ENCODE measurements at regions not wholly inside any gene's neighbourhood (a gene's known extent, or its start where the extent isn't known, plus 50 kb on each side); places are given as distances from the start of the nearest gene placed in this dataset.

DNA sequence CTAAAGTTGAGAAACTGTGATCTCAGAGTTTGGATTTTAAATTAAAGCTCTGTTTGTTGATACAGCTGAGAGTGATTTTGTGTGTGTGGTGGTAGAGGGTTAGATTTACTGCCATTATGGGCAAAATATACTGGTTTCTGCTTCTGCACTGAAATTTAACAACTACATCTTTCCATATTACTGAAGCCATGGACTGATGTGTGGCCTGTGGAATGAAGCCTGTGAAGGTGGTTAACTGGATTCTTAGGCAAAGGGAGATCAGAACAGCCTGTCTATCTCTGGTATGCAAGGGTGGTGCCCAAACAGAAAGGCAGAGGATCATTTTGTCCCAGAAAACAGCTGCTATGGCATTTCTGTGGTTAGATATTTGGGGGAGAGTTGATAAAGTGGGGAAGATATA, 297.3 kb upstream of the THBS1 start:
- H3K4me3 ChIP-seq (ENCODE audit: low read depth in 1 of 2, low read length in 2 of 2) = no peak overlapping the region
- peaks cover 0 to 3% of the 10 kb centered on the region in 2 donors for H3K4me1 ChIP-seq (ENCODE audit: control insufficient read depth in 1 of 2, insufficient read depth in 2 of 2, low read length in 2 of 2)
- no peak overlapping the region for H3K27ac ChIP-seq (ENCODE audit: low read length)
- no peaks in the 10 kb centered on the region for H3K36me3 ChIP-seq (ENCODE audit: control insufficient read depth in 1 of 2, insufficient read depth in 2 of 2, low read length in 2 of 2)
- no peaks in the 10 kb centered on the region for H3K9me3 ChIP-seq (ENCODE audit: control insufficient read depth in 1 of 2, low read length in 2 of 2)
- H3K27me3 ChIP-seq (ENCODE audit: low read depth, low read length) = no peaks in the 10 kb centered on the region

DNA sequence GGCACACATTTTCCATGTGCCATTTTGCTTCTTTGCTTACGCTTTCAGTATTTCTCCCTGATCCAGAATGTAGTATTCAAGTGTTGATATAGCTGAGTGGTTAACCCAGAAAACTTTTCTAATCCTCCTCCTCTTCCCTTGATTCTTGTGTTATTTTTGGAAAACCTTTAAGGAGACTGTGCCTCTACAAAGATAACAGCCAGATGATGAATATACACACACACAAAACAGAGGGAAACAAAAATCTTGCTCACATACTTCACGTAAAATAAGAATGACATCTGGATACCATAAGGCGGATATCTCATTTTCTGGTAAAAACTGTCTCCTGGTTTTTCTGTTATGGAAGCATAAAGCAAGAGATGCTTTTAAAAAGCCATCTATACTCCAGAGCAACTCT, 295.8 kb upstream of the THBS1 start:
- Histone ChIP-seq H3K27me3 (ENCODE audit: low read depth, low read length) (no peaks in the 10 kb centered on the region), H3K27ac (ENCODE audit: low read length) (no peak overlapping the region), H3K9me3 (ENCODE audit: control insufficient read depth in 1 of 2, low read length in 2 of 2) (no peaks in the 10 kb centered on the region), H3K4me3 (ENCODE audit: low read depth in 1 of 2, low read length in 2 of 2) (no peak overlapping the region), H3K4me1 (ENCODE audit: control insufficient read depth in 1 of 2, insufficient read depth in 2 of 2, low read length in 2 of 2) (peaks cover 0 to 3% of the 10 kb centered on the region in 2 donors), H3K36me3 (ENCODE audit: control insufficient read depth in 1 of 2, insufficient read depth in 2 of 2, low read length in 2 of 2) (no peaks in the 10 kb centered on the region)

GRCh38 chr15:39285663-39286062, 295.2 kb upstream of the THBS1 start:
- Histone ChIP-seq H3K4me1 (ENCODE audit: control insufficient read depth in 1 of 2, insufficient read depth in 2 of 2, low read length in 2 of 2) (peaks cover 0 to 3% of the 10 kb centered on the region in 2 donors), H3K9me3 (ENCODE audit: control insufficient read depth in 1 of 2, low read length in 2 of 2) (no peaks in the 10 kb centered on the region), H3K27ac (ENCODE audit: low read length) (no peak overlapping the region), H3K4me3 (ENCODE audit: low read depth in 1 of 2, low read length in 2 of 2) (no peak overlapping the region), H3K27me3 (ENCODE audit: low read depth, low read length) (no peaks in the 10 kb centered on the region), H3K36me3 (ENCODE audit: control insufficient read depth in 1 of 2, insufficient read depth in 2 of 2, low read length in 2 of 2) (no peaks in the 10 kb centered on the region)

- Histone ChIP-seq H3K4me1 (ENCODE audit: control insufficient read depth in 1 of 2, insufficient read depth in 2 of 2, low read length in 2 of 2) (peaks cover 0 to 3% of the 10 kb centered on the region in 2 donors), H3K4me3 (ENCODE audit: low read depth in 1 of 2, low read length in 2 of 2) (no peak overlapping the region), H3K27ac (ENCODE audit: low read length) (no peak overlapping the region), H3K27me3 (ENCODE audit: low read depth, low read length) (no peaks in the 10 kb centered on the region), H3K9me3 (ENCODE audit: control insufficient read depth in 1 of 2, low read length in 2 of 2) (no peaks in the 10 kb centered on the region), H3K36me3 (ENCODE audit: control insufficient read depth in 1 of 2, insufficient read depth in 2 of 2, low read length in 2 of 2) (no peaks in the 10 kb centered on the region)
These were observed 294.2 kb upstream of the THBS1 start for GRCh38 chr15:39286706-39287105.

DNA sequence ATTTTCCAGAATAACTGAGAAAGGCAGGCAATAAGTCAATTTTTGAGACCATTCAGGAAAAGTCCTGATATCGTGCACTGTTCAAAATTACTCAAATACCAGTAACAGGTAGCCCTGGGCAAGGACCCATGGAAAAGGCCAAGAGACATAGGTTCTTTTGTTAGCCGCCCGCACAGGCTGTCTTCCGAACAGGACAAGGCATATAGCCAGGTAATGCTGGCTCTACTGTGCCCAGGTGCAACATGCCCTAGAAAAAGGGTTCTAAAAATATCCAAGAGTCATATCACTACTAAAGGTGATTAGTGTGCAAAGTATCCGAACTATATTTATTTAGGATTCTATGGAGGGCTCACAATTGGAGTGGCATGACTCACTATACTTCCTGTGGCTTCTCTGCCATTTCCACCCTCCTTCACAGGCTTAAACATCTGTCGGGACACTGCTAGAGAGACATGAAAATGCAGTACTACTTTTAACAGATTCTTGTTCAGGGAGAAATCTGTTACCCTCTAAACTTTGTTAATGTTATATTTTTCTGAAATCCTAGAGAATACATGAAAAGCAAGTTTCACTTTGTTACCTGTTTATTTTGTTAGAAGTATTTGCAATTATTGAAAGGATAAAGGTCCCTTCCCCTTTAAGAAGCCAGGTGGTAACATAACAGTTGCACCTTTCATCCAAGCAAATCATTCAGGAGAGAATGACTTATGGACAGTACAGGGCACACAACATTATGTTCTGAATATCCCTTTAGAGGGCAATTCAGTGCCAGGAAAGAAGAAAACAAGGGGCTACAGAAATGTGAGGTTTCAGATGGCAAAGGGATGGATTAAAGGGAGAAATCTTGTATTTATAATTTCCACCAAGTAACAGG, 293.3 kb upstream of the THBS1 start:
- no peak overlapping the region for H3K4me3 ChIP-seq (ENCODE audit: low read depth in 1 of 2, low read length in 2 of 2)
- H3K4me1 ChIP-seq (ENCODE audit: control insufficient read depth in 1 of 2, insufficient read depth in 2 of 2, low read length in 2 of 2) = peaks cover 0 to 3% of the 10 kb centered on the region in 2 donors
- H3K27ac ChIP-seq (ENCODE audit: low read length) = no peak overlapping the region

GRCh38 chr15:39290711-39291435, 290.0 kb upstream of the THBS1 start:
- H3K27me3 ChIP-seq (ENCODE audit: low read depth, low read length) = no peaks in the 10 kb centered on the region
- no peak overlapping the region for H3K27ac ChIP-seq (ENCODE audit: low read length)
- no peaks in the 10 kb centered on the region for H3K9me3 ChIP-seq (ENCODE audit: control insufficient read depth in 1 of 2, low read length in 2 of 2)
- H3K4me3 ChIP-seq (ENCODE audit: low read depth in 1 of 2, low read length in 2 of 2) = no peak overlapping the region
- H3K36me3 ChIP-seq (ENCODE audit: control insufficient read depth in 1 of 2, insufficient read depth in 2 of 2, low read length in 2 of 2) = no peaks in the 10 kb centered on the region
- peaks cover 0 to under 1% of the 10 kb centered on the region in 2 donors for H3K4me1 ChIP-seq (ENCODE audit: control insufficient read depth in 1 of 2, insufficient read depth in 2 of 2, low read length in 2 of 2)

More for the DNA sequence above, 293.3 kb upstream of the THBS1 start:
- Histone ChIP-seq H3K27me3 (ENCODE audit: low read depth, low read length) (no peaks in the 10 kb centered on the region), H3K9me3 (ENCODE audit: control insufficient read depth in 1 of 2, low read length in 2 of 2) (no peaks in the 10 kb centered on the region), H3K36me3 (ENCODE audit: control insufficient read depth in 1 of 2, insufficient read depth in 2 of 2, low read length in 2 of 2) (no peaks in the 10 kb centered on the region)

- no peaks in the 10 kb centered on the region for H3K4me1 ChIP-seq (ENCODE audit: control insufficient read depth in 1 of 2, insufficient read depth in 2 of 2, low read length in 2 of 2)
- no peaks in the 10 kb centered on the region for H3K9me3 ChIP-seq (ENCODE audit: control insufficient read depth in 1 of 2, low read length in 2 of 2)
- no peaks in the 10 kb centered on the region for H3K27me3 ChIP-seq (ENCODE audit: low read depth, low read length)
- no peaks in the 10 kb centered on the region for H3K36me3 ChIP-seq (ENCODE audit: control insufficient read depth in 1 of 2, insufficient read depth in 2 of 2, low read length in 2 of 2)
- no peak overlapping the region for H3K4me3 ChIP-seq (ENCODE audit: low read depth in 1 of 2, low read length in 2 of 2)
- H3K27ac ChIP-seq (ENCODE audit: low read length) = no peak overlapping the region
These were observed 289.2 kb upstream of the THBS1 start for GRCh38 chr15:39291690-39292089.

GRCh38 chr15:39296955-39297354, 283.9 kb upstream of the THBS1 start:
- no peak overlapping the region for H3K4me3 ChIP-seq (ENCODE audit: low read depth in 1 of 2, low read length in 2 of 2)
- H3K9me3 ChIP-seq (ENCODE audit: control insufficient read depth in 1 of 2, low read length in 2 of 2) = no peaks in the 10 kb centered on the region
- no peak overlapping the region for H3K27ac ChIP-seq (ENCODE audit: low read length)
- no peaks in the 10 kb centered on the region for H3K4me1 ChIP-seq (ENCODE audit: control insufficient read depth in 1 of 2, insufficient read depth in 2 of 2, low read length in 2 of 2)
- H3K36me3 ChIP-seq (ENCODE audit: control insufficient read depth in 1 of 2, insufficient read depth in 2 of 2, low read length in 2 of 2) = no peaks in the 10 kb centered on the region
- H3K27me3 ChIP-seq (ENCODE audit: low read depth, low read length) = no peaks in the 10 kb centered on the region

DNA sequence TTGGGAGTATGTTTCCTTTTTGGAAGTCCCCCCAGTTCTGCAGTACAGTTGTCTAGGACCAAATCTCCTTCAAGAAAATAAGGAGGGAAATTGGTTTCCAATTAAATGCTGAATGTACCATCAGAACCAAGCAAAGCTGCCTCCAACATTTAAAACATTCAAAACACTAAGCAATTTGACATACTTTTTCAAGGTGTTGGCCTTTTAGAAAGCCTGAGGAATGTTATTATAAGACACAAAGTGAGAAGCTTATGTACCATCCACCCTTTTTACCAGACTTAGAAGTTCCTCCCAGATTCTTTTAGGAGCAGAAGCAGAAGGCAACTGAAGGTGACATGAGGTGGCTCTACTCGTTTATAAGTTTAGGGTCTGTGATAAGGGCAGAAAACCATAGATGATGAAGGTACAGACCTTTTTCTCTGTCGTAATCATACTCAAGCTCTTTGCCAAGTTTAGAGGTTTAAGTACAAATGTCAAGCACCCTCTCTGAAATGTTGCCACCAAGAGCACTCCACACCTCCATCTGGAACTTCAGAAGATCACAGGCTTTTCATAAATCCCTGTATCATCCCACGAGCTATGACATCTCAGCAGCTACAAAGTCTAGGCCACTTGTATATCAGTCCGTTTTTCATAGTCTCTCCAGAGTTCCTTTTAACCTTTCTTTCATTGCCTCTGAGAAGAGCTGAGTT, 282.5 kb upstream of the THBS1 start:
- Histone ChIP-seq H3K4me3 (ENCODE audit: low read depth in 1 of 2, low read length in 2 of 2) (no peak overlapping the region), H3K4me1 (ENCODE audit: control insufficient read depth in 1 of 2, insufficient read depth in 2 of 2, low read length in 2 of 2) (no peaks in the 10 kb centered on the region), H3K27me3 (ENCODE audit: low read depth, low read length) (no peaks in the 10 kb centered on the region), H3K36me3 (ENCODE audit: control insufficient read depth in 1 of 2, insufficient read depth in 2 of 2, low read length in 2 of 2) (no peaks in the 10 kb centered on the region), H3K27ac (ENCODE audit: low read length) (no peak overlapping the region), H3K9me3 (ENCODE audit: control insufficient read depth in 1 of 2, low read length in 2 of 2) (no peaks in the 10 kb centered on the region)

DNA sequence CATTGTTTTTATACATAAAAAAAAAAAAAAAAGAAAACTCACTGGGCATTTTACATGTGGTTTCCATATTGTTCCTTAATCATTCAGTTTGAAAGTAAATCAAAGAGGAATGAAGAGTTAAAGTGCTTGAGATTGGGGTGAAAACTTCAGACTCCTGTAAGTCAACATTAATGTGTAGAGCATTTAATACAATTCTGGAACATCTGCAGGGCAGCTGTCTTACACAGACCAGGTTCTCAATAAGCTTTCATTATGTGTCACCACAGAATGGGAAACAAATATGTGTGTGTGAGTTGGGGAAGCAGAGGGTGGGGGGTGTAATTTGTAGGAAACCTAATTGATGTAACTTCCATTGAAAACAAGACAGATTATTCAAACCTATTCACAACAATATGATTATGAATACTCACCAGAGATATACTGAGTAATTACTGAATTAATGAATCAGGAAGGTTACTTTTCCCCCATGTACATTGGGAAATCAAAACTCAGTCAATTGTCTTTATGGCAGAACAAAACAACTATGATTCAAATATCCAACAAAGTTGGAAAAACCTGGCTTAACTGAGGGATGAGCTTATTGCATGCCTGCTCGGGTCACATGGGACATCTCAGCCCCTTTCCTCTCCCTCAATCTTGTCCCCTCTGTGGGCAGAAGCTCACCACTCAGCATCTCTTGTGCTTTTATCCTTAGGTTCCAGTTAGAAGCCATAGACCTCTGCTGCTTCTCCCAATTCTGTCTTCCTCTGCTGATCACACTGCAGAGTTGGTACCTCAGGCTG, 281.2 kb upstream of the THBS1 start:
- Histone ChIP-seq H3K27ac (ENCODE audit: low read length) (no peak overlapping the region), H3K9me3 (ENCODE audit: control insufficient read depth in 1 of 2, low read length in 2 of 2) (no peaks in the 10 kb centered on the region)

More for the DNA sequence above, 281.2 kb upstream of the THBS1 start:
- Histone ChIP-seq H3K27me3 (ENCODE audit: low read depth, low read length) (no peaks in the 10 kb centered on the region), H3K4me3 (ENCODE audit: low read depth in 1 of 2, low read length in 2 of 2) (no peak overlapping the region), H3K36me3 (ENCODE audit: control insufficient read depth in 1 of 2, insufficient read depth in 2 of 2, low read length in 2 of 2) (no peaks in the 10 kb centered on the region), H3K4me1 (ENCODE audit: control insufficient read depth in 1 of 2, insufficient read depth in 2 of 2, low read length in 2 of 2) (no peaks in the 10 kb centered on the region)

Data from muscle layer of duodenum (tissue), 2 donors.